ENCODE measurements at regions not wholly inside any gene's neighbourhood (a gene's known extent, or its start where the extent isn't known, plus 50 kb on each side); places are given as distances from the start of the nearest gene placed in this dataset.
"Not testable (repeated sequence)": the region's sequence is repeated elsewhere in the genome, so short reads cannot be mapped to it uniquely, and the experiment has no call there.

DNA sequence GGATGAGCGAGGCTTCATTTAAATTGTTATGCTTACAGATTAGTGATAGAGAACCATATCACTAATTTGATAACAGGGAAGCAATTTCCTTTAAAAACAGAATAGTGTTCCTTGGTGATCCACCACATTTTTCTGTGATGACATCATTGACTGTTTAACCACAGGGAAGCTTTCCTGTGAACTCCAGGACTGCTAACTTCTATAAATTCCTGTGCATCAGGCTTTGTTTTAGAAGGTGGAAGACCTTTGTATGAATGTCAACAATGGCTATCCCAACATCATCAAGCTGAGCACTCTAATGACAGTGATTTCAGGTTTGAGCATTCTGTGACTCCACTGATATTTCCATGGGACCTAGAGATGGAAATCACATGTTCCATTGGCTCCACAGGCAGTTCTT is 177.1 kb downstream of the RMST start:
- H3K4me3 ChIP-seq (ENCODE audit: low read depth, low read length) = no peak overlapping the region
- TF ChIP-seq, protein P1, sequence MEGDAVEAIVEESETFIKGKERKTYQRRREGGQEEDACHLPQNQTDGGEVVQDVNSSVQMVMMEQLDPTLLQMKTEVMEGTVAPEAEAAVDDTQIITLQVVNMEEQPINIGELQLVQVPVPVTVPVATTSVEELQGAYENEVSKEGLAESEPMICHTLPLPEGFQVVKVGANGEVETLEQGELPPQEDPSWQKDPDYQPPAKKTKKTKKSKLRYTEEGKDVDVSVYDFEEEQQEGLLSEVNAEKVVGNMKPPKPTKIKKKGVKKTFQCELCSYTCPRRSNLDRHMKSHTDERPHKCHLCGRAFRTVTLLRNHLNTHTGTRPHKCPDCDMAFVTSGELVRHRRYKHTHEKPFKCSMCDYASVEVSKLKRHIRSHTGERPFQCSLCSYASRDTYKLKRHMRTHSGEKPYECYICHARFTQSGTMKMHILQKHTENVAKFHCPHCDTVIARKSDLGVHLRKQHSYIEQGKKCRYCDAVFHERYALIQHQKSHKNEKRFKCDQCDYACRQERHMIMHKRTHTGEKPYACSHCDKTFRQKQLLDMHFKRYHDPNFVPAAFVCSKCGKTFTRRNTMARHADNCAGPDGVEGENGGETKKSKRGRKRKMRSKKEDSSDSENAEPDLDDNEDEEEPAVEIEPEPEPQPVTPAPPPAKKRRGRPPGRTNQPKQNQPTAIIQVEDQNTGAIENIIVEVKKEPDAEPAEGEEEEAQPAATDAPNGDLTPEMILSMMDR (IDR thresholded peaks at IDR 0.05; ENCODE audit: insufficient read depth, low read depth, low read length) = no peak
- no peak for DNase-seq (ENCODE audit: low read depth)

DNA sequence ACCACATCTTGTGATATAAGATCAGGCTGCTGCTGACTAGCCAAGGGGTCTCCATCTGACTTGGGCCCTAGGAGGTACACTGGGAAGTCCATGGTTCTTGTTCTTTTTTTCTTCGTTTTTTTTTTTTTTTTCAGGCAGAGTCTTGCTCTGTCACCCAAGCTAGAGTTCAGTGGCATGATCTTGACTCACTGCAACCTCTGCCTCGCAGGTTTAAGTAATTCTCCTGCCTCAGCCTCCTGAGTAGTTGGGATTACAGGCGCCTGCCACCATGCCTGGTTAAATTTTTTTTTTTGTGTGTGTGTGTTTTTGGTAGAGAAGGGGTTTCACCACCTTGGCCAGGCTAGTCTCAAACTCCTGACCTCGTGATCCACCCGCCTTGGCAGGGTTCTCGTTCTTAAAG is 178.2 kb downstream of the RMST start:
- H3K4me3 ChIP-seq (ENCODE audit: low read depth, low read length) = no peak overlapping the region
- no peak for DNase-seq (ENCODE audit: low read depth)
- TF ChIP-seq, protein P1 (IDR thresholded peaks at IDR 0.05; ENCODE audit: insufficient read depth, low read depth, low read length) = no peak

DNA sequence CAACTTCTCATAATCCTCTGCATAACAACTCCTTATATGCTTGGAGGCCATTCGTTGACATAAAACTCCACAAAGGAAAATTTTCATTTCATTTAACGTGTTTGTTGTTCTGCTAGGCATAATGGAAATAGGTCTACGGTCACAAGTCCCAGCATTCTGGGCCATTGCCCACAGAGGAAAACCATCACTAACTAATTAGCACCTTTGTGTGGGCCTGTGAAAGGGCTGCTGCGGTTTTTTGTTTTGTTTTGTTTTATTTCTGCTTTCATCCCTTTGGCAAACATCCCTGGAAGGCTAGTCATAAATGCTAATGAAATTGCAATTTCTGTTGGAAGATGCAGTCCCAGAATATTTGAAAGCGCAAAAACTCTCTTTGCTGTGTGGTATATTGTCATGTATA is 180.3 kb downstream of the RMST start:
- no peak for DNase-seq (ENCODE audit: low read depth)
- TF ChIP-seq, protein P1 (IDR thresholded peaks at IDR 0.05; ENCODE audit: insufficient read depth, low read depth, low read length) = no peak
- H3K4me3 ChIP-seq (ENCODE audit: low read depth, low read length) = no peak overlapping the region

DNA sequence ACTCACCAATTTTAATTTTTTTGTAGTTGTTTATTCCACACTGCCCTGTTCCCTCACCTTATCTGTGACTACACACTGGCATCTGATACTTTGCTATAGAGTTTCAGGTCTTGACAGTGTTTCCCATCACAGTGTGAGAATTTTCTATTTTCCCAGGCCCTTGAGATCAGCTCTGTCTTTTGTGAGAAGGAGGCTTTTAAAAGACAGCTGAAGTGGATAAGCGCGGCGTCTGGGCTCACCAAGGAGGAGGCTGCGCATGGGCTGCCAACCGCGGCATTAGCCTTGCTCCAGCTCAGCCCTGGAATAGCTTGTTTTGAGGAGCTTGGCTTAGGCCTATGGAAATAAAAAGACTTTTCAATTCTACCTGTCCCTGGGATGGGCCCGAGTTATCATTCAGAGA is 181.3 kb downstream of the RMST start:
- TF ChIP-seq, protein P1 (IDR thresholded peaks at IDR 0.05; ENCODE audit: insufficient read depth, low read depth, low read length) = no peak
- no peak for DNase-seq (ENCODE audit: low read depth)
- no peak overlapping the region for H3K4me3 ChIP-seq (ENCODE audit: low read depth, low read length)

DNA sequence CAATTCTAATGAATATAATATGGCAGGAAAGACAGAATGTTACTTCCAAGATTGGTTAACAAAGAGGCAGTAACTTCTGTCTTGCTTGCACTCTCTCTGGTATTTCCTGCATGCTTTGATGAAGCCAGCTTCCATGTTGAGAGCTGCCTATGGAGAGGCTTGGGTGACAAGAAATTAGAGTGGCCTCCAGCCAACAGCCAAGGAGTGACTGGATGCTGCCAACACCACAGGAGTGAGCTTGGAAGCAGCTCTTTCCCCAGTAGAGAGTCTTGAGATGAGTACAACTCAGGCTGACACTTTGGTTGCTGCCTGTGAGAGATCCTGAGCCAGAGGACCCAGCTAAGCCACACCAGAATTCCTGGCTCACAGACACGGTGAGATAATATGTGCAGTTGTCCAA is 183.1 kb downstream of the RMST start:
- no peak for DNase-seq (ENCODE audit: low read depth)
- no peak overlapping the region for H3K4me3 ChIP-seq (ENCODE audit: low read depth, low read length)
- TF ChIP-seq, protein P1 (IDR thresholded peaks at IDR 0.05; ENCODE audit: insufficient read depth, low read depth, low read length) = no peak

DNA sequence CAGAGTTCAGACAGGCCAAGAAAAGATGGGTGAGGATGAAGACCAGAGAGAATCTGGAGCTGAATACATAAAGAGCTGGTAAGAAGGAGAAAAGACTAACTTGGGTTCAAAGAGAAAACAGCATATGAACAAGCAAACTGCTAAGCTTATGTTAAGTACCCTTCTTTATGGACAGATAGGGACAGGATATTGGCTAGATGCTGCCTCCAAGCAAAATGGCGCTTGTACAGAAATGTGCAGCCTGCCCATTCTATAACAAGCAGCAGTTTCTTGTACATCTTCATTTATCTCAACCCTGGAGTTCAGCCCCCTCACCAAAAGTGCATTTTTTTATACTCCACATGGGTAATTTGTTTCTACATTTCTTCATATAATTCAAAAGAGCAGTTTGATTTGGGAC is 184.5 kb downstream of the RMST start:
- DNase-seq (ENCODE audit: low read depth) = no peak

DNA sequence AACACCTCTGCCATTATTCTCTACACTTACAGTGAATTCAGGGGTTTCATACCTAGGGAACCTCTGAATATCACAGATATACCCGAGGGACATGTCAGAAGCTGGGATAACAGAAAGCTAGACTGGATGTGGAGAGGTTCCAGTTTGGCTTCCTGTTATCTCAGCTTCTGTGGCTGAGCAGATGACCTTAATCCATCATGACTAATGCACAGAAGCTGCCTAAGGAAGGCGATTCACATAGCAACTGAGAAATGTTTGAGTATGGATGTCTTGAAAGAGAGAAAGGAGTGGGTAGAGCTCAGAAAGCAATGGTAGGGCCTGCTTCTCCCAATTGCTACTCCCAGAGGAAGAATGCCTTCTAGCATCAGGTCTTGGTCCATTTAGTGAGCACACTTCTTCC is 187.6 kb downstream of the RMST start:
- TF ChIP-seq, protein P1 (IDR thresholded peaks at IDR 0.05; ENCODE audit: insufficient read depth, low read depth, low read length) = no peak
- no peak overlapping the region for H3K4me3 ChIP-seq (ENCODE audit: low read depth, low read length)
- no peak for DNase-seq (ENCODE audit: low read depth)

More for the DNA sequence above, 184.5 kb downstream of the RMST start:
- H3K4me3 ChIP-seq (ENCODE audit: low read depth, low read length) = no peak overlapping the region
- TF ChIP-seq, protein P1 (IDR thresholded peaks at IDR 0.05; ENCODE audit: insufficient read depth, low read depth, low read length) = no peak

DNA sequence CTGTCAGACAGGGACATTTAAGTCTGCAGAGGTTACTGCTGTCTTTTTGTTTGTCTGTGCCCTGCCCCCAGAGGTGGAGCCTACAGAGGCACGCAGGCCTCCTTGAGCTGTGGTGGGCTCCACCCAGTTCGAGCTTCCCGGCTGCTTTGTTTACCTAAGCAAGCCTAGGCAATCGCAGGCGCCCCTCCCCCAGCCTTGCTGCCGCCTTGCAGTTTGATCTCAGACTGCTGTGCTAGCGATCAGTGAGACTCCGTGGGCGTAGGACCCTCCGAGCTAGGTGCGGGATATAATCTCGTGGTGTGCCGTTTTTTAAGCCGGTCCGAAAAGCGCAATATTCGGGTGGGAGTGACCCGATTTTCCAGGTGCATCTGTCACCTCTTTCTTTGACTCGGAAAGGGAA is 193.9 kb downstream of the RMST start:
- H3K4me3 ChIP-seq (ENCODE audit: low read depth, low read length); DNase-seq (ENCODE audit: low read depth): not testable (repeated sequence)

All from fibroblast of villous mesenchyme (primary cell).